GM12878 (cell line): ENCODE measurements at regions not wholly inside any gene's neighbourhood (a gene's known extent, or its start where the extent isn't known, plus 50 kb on each side); places are given as distances from the start of the nearest gene placed in this dataset.

Source experiments
- ATAC-seq: fragments of 200-7000 bp; cut with Tn5 transposase; 3 replicates; pipeline ENCODE4 v1.9.1; 2020; ENCODE audit warnings: mild to moderate bottlenecking, moderate library complexity
- BruUV-seq: library from RNA; stranded (reverse); fragments of 400-500 nt; replicated peaks from 2 replicates; lab custom pipeline; 2021; lab: Mats Ljungman, UMichigan
- CTCF ChIA-PET: fragments of 300-600 bp; sonication (Branson Sonifier 250); formaldehyde crosslinking; extraction: SDS; loops from one replicate; lab custom pipeline; 2021; ENCODE audit warnings: inconsistent platforms; lab: Yijun Ruan, JAX
- POLR2A ChIA-PET: fragments of 350-600 bp; formaldehyde crosslinking; extraction: SDS; loops from one replicate; lab custom pipeline; 2021; ENCODE audit warnings: inconsistent platforms; lab: Charles Lee
- RAD21 ChIA-PET: fragments of 300-600 bp; sonication (Branson Sonifier 250); formaldehyde crosslinking; loops from one replicate; lab custom pipeline; 2023; ENCODE audit warnings: antibody characterized with exemption; ENCODE audit not compliant: unreplicated experiment; lab: Charles Lee
- SMC1A ChIA-PET: fragments of 300-600 bp; sonication (Branson Sonifier 250); formaldehyde crosslinking; loops from one replicate; lab custom pipeline; 2023; ENCODE audit not compliant: unreplicated experiment, uncharacterized antibody; lab: Charles Lee
- DNase-seq: peaks from one replicate; pipeline ENCODE4 v3.0.0-alpha.2; 2011; ENCODE audit warnings: low read depth, low spot score
- FAIRE-seq: peaks from 3 replicates; lab custom pipeline; 2011; peaks lifted over from hg19 to GRCh38; lab: Jason Lieb, UNC
- H2AFZ ChIP-seq: 2 replicates; pipeline ENCODE4 v1.6.0; 2011; ENCODE audit warnings: low read depth, low read length, control low read depth; ENCODE audit not compliant: control insufficient read depth
- H3K27ac ChIP-seq: 2 replicates; pipeline ENCODE4 v1.5.1; 2011; ENCODE audit warnings: control low read depth; ENCODE audit not compliant: control insufficient read depth, insufficient read depth
- H3K27me3 ChIP-seq, 2 experiments: replicated peaks in 1 of 2; 2 replicates each; pipeline versions ENCODE4 v1.6.0 to v1.6.1; 2011; ENCODE audit warnings: low read length in 1 of 2; ENCODE audit not compliant: control insufficient read depth in 2 of 2, insufficient read depth in 2 of 2
- H3K36me3 ChIP-seq, 2 experiments: 2 replicates each; pipeline ENCODE4 v1.5.1; 2011; ENCODE audit warnings: low read length in 1 of 2; ENCODE audit not compliant: control insufficient read depth in 2 of 2, insufficient read depth in 2 of 2
- H3K4me1 ChIP-seq: 2 replicates; pipeline ENCODE4 v1.6.1; 2011; ENCODE audit warnings: mild to moderate bottlenecking, low read length, moderate library complexity, mixed read lengths; ENCODE audit not compliant: control insufficient read depth, insufficient read depth
- H3K4me2 ChIP-seq: 2 replicates; pipeline ENCODE4 v1.6.0; 2011; ENCODE audit warnings: control low read depth; ENCODE audit not compliant: control insufficient read depth, insufficient read depth
- H3K4me3 ChIP-seq: fragments of 200-600 bp; sonication (generic); 2 replicates; pipeline ENCODE4 v1.5.1; 2016
- H3K79me2 ChIP-seq: 2 replicates; pipeline ENCODE4 v1.6.0; 2011; ENCODE audit warnings: low read length; ENCODE audit not compliant: control insufficient read depth, insufficient read depth
- H3K9ac ChIP-seq: 2 replicates; pipeline ENCODE4 v1.8.0; 2011; ENCODE audit warnings: low read length, control low read depth, mixed read lengths; ENCODE audit not compliant: control insufficient read depth, insufficient read depth
- H3K9me3 ChIP-seq: replicated peaks from 3 replicates; pipeline ENCODE4 v1.5.1; 2011; ENCODE audit warnings: mild to moderate bottlenecking, low read length; ENCODE audit not compliant: control insufficient read depth, insufficient read depth
- H4K20me1 ChIP-seq: 2 replicates; pipeline ENCODE4 v1.6.0; 2011; ENCODE audit not compliant: control insufficient read depth, insufficient read depth
- CHD1 ChIP-seq: IDR thresholded peaks from 2 replicates; pipeline ENCODE4 v1.6.1; 2012; ENCODE audit warnings: low read depth, low read length, improper control_type of control experiment
- GABPA ChIP-seq: IDR thresholded peaks from 2 replicates; pipeline ENCODE4 v1.6.1; 2014; ENCODE audit warnings: antibody characterized with exemption, low read depth, mild to moderate bottlenecking, inconsistent platforms
- NBN ChIP-seq: fragments of 450-650 bp; IDR thresholded peaks from 2 replicates; pipeline ENCODE4 v1.6.1; 2016
- NFYB ChIP-seq: IDR thresholded peaks from 2 replicates; pipeline ENCODE4 v1.6.1; 2011; ENCODE audit warnings: low read depth, mild to moderate bottlenecking, low read length, improper control_type of control experiment, moderate library complexity; ENCODE audit not compliant: insufficient read depth
- RCOR1 ChIP-seq: conservative IDR thresholded peaks from 2 replicates; pipeline ENCODE4 v1.6.1; 2012; ENCODE audit warnings: low read depth, low read length, improper control_type of control experiment
- STAT3 ChIP-seq: IDR thresholded peaks from 2 replicates; pipeline ENCODE4 v1.6.1; 2011; ENCODE audit warnings: low read depth, low read length, improper control_type of control experiment
- TARDBP ChIP-seq: IDR thresholded peaks from 2 replicates; pipeline ENCODE4 v1.6.1; 2016; ENCODE audit warnings: borderline replicate concordance
- TCF12 ChIP-seq: IDR thresholded peaks from 2 replicates; pipeline ENCODE4 v1.6.1; 2011; ENCODE audit warnings: low read depth, mild to moderate bottlenecking, low read length
- ZBED1 ChIP-seq: IDR thresholded peaks from 2 replicates; pipeline ENCODE4 v1.6.1; 2016; ENCODE audit warnings: borderline replicate concordance
- ZNF24 ChIP-seq: fragments of 450-650 bp; IDR thresholded peaks from 2 replicates; pipeline ENCODE4 v1.6.1; 2017; ENCODE audit warnings: antibody characterized with exemption, mild to moderate bottlenecking
- ZNF622 ChIP-seq: fragments of 450-650 bp; IDR thresholded peaks from 2 replicates; pipeline ENCODE4 v1.6.1; 2017; ENCODE audit warnings: mild to moderate bottlenecking, inconsistent platforms
- WGBS: methylation state at CpG from one replicate; pipeline ENCODE4 v1.1.6; 2016; ENCODE audit warnings: low lambda C conversion rate; ENCODE audit not compliant: insufficient replicate concordance, insufficient coverage; ENCODE audit errors: missing lambda C conversion rate; 5-methylcytosine and 5-hydroxymethylcytosine counted together
- in situ Hi-C: fragments of 300-500 bp; cut with MboI; formaldehyde crosslinking; loops from 9 replicates; pipeline ENCODE4 v1.14.3; 2018; ENCODE audit warnings: mixed read lengths
- intact Hi-C: fragments of 100-400 bp; cut with micrococcal nuclease; formaldehyde crosslinking; loops from one replicate; pipeline ENCODE4 v1.14.2; 2022; ENCODE audit not compliant: unreplicated experiment
- TF ChIP-seq, protein P1 (sequence below): IDR thresholded peaks from 2 replicates; pipeline ENCODE4 v1.6.1; 2011; ENCODE audit warnings: borderline replicate concordance, low read depth, mild to moderate bottlenecking, moderate library complexity, low read length; ENCODE audit not compliant: insufficient read depth, poor library complexity, severe bottlenecking
- TF ChIP-seq, protein P2 (sequence below): fragments of 450-650 bp; conservative IDR thresholded peaks from 2 replicates; pipeline ENCODE4 v1.6.1; 2017; ENCODE audit warnings: mild to moderate bottlenecking, moderate library complexity
- TF ChIP-seq, protein P3 (sequence below): fragments of 450-650 bp; IDR thresholded peaks from 2 replicates; pipeline ENCODE4 v1.6.1; 2016; ENCODE audit warnings: mild to moderate bottlenecking

DNA sequence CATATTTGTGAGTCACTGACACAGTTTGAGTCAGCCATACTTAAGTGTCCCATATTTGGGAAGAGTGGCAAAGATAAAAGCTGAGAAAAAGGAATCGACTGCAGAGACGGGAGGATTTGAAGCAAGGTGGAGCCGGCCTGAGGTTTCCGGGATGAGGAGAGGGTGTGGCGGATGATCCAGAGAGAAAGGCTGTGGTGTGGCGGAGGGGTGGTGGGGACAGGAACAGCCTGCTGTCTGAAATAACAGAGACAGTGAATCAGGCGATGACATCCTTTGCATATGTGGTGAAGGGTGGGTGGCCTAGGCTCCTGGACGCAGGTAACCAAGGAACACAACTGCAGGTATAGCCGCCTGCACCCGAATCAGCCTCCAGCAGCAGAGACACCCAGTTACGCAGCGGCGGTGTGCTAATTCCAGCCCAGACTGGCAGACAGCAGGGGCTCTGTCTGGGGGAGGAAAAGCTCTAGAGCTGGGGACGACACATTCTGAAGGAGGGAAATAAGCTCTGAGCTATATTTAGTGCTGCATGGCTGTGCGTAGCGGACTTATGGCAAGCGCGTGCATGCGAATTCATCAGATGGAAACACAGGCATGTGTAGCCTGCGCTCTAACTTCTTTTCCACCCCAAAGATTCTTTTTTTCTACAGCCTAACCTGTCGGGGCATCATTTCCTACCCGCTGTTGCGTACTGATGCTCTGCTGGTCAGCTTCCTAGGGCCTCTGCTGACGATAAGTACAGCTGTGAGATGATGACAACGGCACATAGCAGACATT, 62.7 kb upstream of the BARX2 start:
- ChIA-PET RAD21 (no interaction called here), POLR2A (no interaction called here), CTCF (interaction anchor here (1.2 kb wide), 1 partner anchor 53 kb away, joined by 3 read pairs; no protein-coding TSS in a partner anchor), SMC1A (interaction anchor here (0.6 kb wide), 1 partner anchor 281 kb away, joined by 3 read pairs; no protein-coding TSS in a partner anchor)
- H3K4me2 ChIP-seq: no peak overlapping the region
- H3K9ac ChIP-seq: no peak overlapping the region
- H4K20me1 ChIP-seq: no peaks in the 10 kb centered on the region
- DNase-seq (no peak), ATAC-seq (no peak), FAIRE-seq (no peak)
- H3K27ac ChIP-seq: no peak overlapping the region
- no peaks in the 10 kb centered on the region for H3K79me2 ChIP-seq
- no peaks in the 10 kb centered on the region; the same call in 2 of the 3 replicates for H3K9me3 ChIP-seq
- intact Hi-C loops (no loop called here), in situ Hi-C loops (no loop called here)
- no peaks in the 10 kb centered on the region for H3K36me3 ChIP-seq
- TF ChIP-seq ZNF622: no peak
- TF ChIP-seq TARDBP: no peak
- TF ChIP-seq, protein P1, sequence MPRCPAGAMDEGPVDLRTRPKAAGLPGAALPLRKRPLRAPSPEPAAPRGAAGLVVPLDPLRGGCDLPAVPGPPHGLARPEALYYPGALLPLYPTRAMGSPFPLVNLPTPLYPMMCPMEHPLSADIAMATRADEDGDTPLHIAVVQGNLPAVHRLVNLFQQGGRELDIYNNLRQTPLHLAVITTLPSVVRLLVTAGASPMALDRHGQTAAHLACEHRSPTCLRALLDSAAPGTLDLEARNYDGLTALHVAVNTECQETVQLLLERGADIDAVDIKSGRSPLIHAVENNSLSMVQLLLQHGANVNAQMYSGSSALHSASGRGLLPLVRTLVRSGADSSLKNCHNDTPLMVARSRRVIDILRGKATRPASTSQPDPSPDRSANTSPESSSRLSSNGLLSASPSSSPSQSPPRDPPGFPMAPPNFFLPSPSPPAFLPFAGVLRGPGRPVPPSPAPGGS: no peak
- no peak for TF ChIP-seq TCF12
- TF ChIP-seq, protein P2, sequence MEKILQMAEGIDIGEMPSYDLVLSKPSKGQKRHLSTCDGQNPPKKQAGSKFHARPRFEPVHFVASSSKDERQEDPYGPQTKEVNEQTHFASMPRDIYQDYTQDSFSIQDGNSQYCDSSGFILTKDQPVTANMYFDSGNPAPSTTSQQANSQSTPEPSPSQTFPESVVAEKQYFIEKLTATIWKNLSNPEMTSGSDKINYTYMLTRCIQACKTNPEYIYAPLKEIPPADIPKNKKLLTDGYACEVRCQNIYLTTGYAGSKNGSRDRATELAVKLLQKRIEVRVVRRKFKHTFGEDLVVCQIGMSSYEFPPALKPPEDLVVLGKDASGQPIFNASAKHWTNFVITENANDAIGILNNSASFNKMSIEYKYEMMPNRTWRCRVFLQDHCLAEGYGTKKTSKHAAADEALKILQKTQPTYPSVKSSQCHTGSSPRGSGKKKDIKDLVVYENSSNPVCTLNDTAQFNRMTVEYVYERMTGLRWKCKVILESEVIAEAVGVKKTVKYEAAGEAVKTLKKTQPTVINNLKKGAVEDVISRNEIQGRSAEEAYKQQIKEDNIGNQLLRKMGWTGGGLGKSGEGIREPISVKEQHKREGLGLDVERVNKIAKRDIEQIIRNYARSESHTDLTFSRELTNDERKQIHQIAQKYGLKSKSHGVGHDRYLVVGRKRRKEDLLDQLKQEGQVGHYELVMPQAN: no peak
- TF ChIP-seq ZBED1: no peak
- no peak for TF ChIP-seq GABPA
- TF ChIP-seq, protein P3, sequence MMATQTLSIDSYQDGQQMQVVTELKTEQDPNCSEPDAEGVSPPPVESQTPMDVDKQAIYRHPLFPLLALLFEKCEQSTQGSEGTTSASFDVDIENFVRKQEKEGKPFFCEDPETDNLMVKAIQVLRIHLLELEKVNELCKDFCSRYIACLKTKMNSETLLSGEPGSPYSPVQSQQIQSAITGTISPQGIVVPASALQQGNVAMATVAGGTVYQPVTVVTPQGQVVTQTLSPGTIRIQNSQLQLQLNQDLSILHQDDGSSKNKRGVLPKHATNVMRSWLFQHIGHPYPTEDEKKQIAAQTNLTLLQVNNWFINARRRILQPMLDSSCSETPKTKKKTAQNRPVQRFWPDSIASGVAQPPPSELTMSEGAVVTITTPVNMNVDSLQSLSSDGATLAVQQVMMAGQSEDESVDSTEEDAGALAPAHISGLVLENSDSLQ: no peak
- no peak for TF ChIP-seq RCOR1
- TF ChIP-seq NFYB: no peak
- no peak for TF ChIP-seq STAT3
- TF ChIP-seq ZNF24: no peak
- no peak for TF ChIP-seq NBN
- TF ChIP-seq CHD1: no peak
- no peak overlapping the region for H3K4me3 ChIP-seq
- WGBS: 57% methylated on average over 25 of the region's 25 CpGs
- H2AFZ ChIP-seq: no peak overlapping the region
- no peaks in the 10 kb centered on the region for H3K4me1 ChIP-seq
- BruUV-seq: no TSS peak
- no peaks in the 10 kb centered on the region for H3K27me3 ChIP-seq
